GM12864 (cell line): ENCODE measurements at regions not wholly inside any gene's neighbourhood (a gene's known extent, or its start where the extent isn't known, plus 50 kb on each side); places are given as distances from the start of the nearest gene placed in this dataset.

Experiments used
- DNase-seq: peaks from one replicate; pipeline ENCODE4 v3.0.0-alpha.2; 2011; ENCODE audit warnings: low read depth
- H3K4me3 ChIP-seq: 2 replicates; pipeline ENCODE4 v1.5.1; 2011; ENCODE audit warnings: mild to moderate bottlenecking, low read depth, low read length, control low read depth
- TF ChIP-seq, protein P1 (sequence below): IDR thresholded peaks from 2 replicates; pipeline ENCODE4 v1.5.1; 2011; ENCODE audit warnings: low read depth, mild to moderate bottlenecking, moderate library complexity, low read length, control low read depth, inconsistent platforms; ENCODE audit errors: missing control alignments

DNA sequence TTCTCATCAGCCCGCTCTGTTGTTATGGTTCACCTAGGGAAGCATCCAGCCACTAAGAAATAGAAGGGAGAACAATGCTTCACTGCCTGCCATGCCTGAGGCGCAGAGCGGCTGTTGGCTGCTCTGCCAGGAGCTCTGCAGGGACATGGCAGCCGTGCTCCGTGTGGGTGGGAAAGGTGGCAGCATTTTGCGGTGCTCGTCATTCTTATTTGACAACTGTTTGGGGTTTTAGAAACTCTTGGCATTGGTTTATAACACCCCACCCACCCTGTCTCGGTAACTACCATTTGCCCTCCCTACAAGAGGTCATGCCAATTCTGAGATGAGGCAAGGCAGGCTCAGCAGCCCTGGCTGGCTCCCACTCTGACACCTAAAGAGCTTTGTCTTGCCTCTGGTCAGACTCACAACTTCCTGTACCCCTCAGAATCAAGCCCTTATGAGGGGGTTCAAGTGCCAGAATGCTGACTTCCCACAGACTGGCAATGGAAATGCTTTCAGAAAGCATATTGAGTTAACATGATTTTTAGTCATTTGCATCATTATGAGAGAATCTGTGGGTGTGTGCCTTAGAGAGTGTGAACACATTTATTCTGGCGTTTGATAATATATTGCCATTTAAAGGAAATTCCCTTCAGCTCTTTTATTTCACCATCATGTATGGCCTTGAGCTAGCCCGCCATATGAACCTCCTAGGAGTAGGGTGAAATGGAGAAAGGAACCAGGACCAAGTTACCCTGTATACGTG is 288.0 kb upstream of the ANKRD55 start:
- no peak overlapping the region for H3K4me3 ChIP-seq
- TF ChIP-seq, protein P1, sequence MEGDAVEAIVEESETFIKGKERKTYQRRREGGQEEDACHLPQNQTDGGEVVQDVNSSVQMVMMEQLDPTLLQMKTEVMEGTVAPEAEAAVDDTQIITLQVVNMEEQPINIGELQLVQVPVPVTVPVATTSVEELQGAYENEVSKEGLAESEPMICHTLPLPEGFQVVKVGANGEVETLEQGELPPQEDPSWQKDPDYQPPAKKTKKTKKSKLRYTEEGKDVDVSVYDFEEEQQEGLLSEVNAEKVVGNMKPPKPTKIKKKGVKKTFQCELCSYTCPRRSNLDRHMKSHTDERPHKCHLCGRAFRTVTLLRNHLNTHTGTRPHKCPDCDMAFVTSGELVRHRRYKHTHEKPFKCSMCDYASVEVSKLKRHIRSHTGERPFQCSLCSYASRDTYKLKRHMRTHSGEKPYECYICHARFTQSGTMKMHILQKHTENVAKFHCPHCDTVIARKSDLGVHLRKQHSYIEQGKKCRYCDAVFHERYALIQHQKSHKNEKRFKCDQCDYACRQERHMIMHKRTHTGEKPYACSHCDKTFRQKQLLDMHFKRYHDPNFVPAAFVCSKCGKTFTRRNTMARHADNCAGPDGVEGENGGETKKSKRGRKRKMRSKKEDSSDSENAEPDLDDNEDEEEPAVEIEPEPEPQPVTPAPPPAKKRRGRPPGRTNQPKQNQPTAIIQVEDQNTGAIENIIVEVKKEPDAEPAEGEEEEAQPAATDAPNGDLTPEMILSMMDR, result no peak
- DNase-seq, result no peak

DNA sequence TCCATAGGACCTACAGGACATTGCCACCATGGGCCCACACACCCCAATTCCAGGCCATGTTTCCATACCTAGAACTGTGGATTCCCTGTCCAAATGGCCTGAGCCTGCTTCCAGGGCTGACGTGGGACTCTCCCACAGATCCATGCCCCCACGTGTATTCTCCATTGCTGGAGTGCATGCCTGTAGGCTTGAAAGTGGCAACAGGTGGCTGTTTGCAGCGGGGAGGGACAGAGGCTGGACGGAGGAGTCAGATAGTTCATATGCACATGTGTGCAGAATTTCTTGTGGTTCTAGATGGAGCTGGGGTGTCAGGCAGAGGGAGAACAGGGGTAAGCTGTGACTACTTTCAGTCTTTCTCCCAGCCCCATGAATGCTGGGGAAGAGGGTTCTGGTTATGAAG is 285.7 kb upstream of the ANKRD55 start:
- H3K4me3 ChIP-seq, result no peak overlapping the region
- TF ChIP-seq, protein P1, result no peak
- no peak for DNase-seq

DNA sequence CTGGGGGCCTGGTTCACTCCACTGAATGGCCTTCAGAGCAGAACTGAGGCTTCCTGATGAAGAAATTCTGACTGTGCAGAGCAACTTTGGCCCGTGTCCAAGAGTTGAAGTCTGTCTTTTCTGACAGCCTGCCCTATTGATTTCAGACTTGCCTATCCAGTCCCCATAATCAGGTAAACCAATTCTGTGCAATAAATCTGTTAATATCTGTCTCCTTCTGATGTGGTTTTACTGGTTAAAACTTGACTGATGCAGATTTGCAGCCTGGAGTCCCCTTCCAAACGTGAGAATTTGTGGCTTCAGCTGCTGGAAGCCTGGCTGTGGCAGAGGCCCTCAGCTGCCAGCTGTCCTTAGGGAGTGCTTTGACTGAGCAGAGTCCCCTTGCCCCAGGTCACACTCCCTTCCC is 283.9 kb upstream of the ANKRD55 start:
- TF ChIP-seq, protein P1, result no peak
- no peak for DNase-seq

DNA sequence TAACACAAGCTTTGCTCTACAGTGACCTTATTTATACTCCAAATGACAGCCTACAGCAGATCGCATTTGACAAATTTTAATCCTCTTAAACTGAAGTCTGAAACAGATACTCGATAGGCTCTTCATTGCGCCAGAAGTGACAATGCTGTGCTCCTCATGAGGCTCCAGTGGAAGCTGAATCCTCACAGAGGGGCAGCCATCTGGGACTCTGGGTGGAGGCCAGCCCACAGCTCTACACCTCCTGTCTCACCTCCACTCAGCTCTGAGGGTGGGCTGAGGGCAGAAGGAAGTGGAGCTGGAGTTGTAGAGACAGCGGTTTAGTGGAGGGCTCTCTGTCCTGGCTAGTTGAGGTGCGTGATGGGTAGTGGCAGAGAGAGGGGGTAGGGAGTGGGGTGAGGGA is 283.3 kb upstream of the ANKRD55 start:
- TF ChIP-seq, protein P1, result no peak
- no peak overlapping the region for H3K4me3 ChIP-seq
- DNase-seq, result no peak

More for the DNA sequence above, 283.9 kb upstream of the ANKRD55 start:
- H3K4me3 ChIP-seq, result no peak overlapping the region

DNA sequence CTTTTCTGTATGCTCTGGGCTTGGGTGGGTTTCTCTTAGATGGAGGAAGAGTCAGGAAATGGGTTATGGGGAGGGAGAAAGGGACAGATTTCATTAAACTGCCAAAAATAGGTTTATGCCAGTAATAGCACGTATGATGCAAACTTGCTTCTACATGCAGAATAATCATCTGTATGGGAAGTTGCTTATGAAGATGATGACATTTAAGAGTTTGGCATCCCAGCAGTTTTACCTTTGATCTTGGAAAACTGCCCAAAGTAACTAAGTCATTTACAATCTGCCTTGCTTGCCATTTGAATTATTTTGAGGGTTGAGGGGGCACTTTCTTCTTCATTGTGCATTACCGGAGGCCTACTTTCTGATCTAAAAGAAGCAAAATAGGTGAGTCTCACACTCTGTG is 282.9 kb upstream of the ANKRD55 start:
- no peak overlapping the region for H3K4me3 ChIP-seq
- TF ChIP-seq, protein P1, result no peak
- no peak for DNase-seq

DNA sequence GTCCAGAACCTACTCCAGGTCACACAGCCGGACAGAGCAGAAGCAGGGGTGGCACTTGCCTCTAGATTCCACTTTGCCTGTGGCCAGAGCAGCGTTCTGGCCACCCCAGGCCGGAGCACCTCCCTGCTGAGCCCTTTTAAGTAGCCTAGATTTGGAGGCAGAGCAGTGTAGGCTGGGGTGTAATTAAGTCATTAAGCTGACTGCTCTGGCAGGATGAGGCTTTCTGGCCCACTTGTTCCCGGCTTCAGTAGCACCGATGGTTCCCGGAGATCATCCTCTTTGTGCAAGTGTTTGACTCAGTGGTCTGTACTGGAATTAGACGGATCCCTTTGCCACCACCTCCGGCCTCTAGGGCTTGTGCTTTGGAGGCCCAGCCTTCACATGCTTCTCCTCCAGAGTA is 281.9 kb upstream of the ANKRD55 start:
- no peak for DNase-seq
- no peak overlapping the region for H3K4me3 ChIP-seq
- TF ChIP-seq, protein P1, result no peak

DNA sequence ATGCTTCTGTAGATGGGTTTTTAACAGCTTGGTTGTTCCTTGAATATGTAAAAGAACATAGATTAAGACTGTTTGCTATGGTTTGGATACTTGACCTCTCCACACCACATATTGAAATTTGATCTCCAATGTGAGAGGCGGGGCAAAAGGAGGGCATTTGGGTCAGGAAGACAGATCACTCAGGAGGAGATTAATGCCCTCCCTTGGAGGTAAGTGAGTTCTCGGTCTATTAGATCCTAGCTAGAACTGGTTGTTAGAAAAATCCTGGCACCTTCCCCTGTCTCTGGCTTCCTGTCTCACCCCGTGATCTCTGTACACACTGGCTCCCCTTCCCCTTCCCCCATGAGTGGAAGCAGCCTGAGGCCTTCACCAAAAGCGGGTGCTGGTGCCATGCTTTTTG is 281.1 kb upstream of the ANKRD55 start:
- no peak overlapping the region for H3K4me3 ChIP-seq
- TF ChIP-seq, protein P1, result no peak
- DNase-seq, result no peak
